ENCODE measurements at regions not wholly inside any gene's neighbourhood (a gene's known extent, or its start where the extent isn't known, plus 50 kb on each side); places are given as distances from the start of the nearest gene placed in this dataset.

GRCh38 chr18:2147476-2148230, 423.7 kb downstream of the METTL4 start:
- DNase-seq (ENCODE audit: extremely low spot score in 2 of 2), result no peak
- no peaks in the 10 kb centered on the region for H3K9me3 ChIP-seq
- intact Hi-C loops (cut with DNase I), result no loop called here
- TF ChIP-seq CTCF (IDR thresholded peaks at IDR 0.05), result no peak
- TF ChIP-seq POLR2AphosphoS5 (IDR thresholded peaks at IDR 0.05; ENCODE audit: insufficient read depth in 1 of 2, low read depth in 1 of 2), result no peak
- no peak for TF ChIP-seq POLR2A (IDR thresholded peaks at IDR 0.05)
- no peak overlapping the region for H3K27ac ChIP-seq
- no peaks in the 10 kb centered on the region for H3K27me3 ChIP-seq
- peaks cover 12% of the 10 kb centered on the region for H3K4me1 ChIP-seq
- no peaks in the 10 kb centered on the region for H3K36me3 ChIP-seq
- H3K4me3 ChIP-seq, result no peak overlapping the region

- intact Hi-C loops (cut with DNase I), result no loop called here
- H3K9me3 ChIP-seq, result no peaks in the 10 kb centered on the region
- no peaks in the 10 kb centered on the region for H3K27me3 ChIP-seq
- H3K4me1 ChIP-seq, result peaks cover 12% of the 10 kb centered on the region
- no peak overlapping the region for H3K27ac ChIP-seq
- no peak overlapping the region for H3K4me3 ChIP-seq
- H3K36me3 ChIP-seq, result no peaks in the 10 kb centered on the region
- no peak for DNase-seq (ENCODE audit: extremely low spot score in 2 of 2)
- no peak for TF ChIP-seq CTCF (IDR thresholded peaks at IDR 0.05)
- no peak for TF ChIP-seq POLR2AphosphoS5 (IDR thresholded peaks at IDR 0.05; ENCODE audit: insufficient read depth in 1 of 2, low read depth in 1 of 2)
- TF ChIP-seq POLR2A (IDR thresholded peaks at IDR 0.05), result no peak
Measured at GRCh38 chr18:2148823-2149222, 422.5 kb downstream of the METTL4 start.

- no peaks in the 10 kb centered on the region for H3K9me3 ChIP-seq
- no peak for DNase-seq (ENCODE audit: extremely low spot score in 2 of 2)
- H3K4me1 ChIP-seq, result peaks cover 12% of the 10 kb centered on the region
- no peak overlapping the region for H3K4me3 ChIP-seq
- H3K36me3 ChIP-seq, result no peaks in the 10 kb centered on the region
- TF ChIP-seq POLR2A (IDR thresholded peaks at IDR 0.05) (no peak), CTCF (IDR thresholded peaks at IDR 0.05) (no peak), POLR2AphosphoS5 (IDR thresholded peaks at IDR 0.05; ENCODE audit: insufficient read depth in 1 of 2, low read depth in 1 of 2) (no peak)
- intact Hi-C loops (cut with DNase I), result no loop called here
- no peak overlapping the region for H3K27ac ChIP-seq
- no peaks in the 10 kb centered on the region for H3K27me3 ChIP-seq
Measured at GRCh38 chr18:2150566-2150965, 420.7 kb downstream of the METTL4 start.

GRCh38 chr18:2154278-2154677, 417.0 kb downstream of the METTL4 start:
- Histone ChIP-seq H3K4me3 (no peak overlapping the region), H3K4me1 (no peaks in the 10 kb centered on the region), H3K36me3 (no peaks in the 10 kb centered on the region), H3K27me3 (no peaks in the 10 kb centered on the region), H3K27ac (no peak overlapping the region), H3K9me3 (no peaks in the 10 kb centered on the region)
- DNase-seq (ENCODE audit: extremely low spot score in 2 of 2), result no peak
- intact Hi-C loops (cut with DNase I), result no loop called here
- no peak for TF ChIP-seq CTCF (IDR thresholded peaks at IDR 0.05)
- TF ChIP-seq POLR2A (IDR thresholded peaks at IDR 0.05), result no peak
- no peak for TF ChIP-seq POLR2AphosphoS5 (IDR thresholded peaks at IDR 0.05; ENCODE audit: insufficient read depth in 1 of 2, low read depth in 1 of 2)
